ENCODE measurements at regions not wholly inside any gene's neighbourhood (a gene's known extent, or its start where the extent isn't known, plus 50 kb on each side); places are given as distances from the start of the nearest gene placed in this dataset.

DNA sequence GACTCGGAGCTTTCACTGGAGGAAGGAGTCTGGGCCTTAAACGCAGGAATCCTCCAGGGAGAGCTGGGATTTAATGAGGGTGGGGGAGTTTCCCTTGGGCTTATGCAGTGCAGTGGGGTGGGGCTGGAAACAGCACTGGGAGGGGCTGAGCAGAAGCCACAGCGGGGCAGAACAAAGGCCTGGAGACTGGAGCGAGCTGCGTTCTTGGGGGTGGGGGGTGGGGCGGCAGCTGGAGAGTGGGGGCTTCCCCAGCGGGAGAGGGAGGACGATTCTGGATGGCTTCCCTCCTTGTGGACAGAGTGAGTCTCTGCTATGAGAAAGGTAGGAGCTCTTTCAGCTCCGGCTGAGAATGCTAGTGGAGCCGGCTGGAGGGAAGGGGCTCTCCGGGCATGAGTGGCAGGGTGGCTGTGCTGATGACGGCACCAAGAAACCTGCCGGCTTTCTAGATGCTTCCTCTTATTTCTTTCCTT is 406.0 kb downstream of the SEC14L1 start:
- H3K4me1 ChIP-seq (ENCODE audit: control insufficient read depth, insufficient read depth, low read length), result peaks cover 34% of the 10 kb centered on the region

DNA sequence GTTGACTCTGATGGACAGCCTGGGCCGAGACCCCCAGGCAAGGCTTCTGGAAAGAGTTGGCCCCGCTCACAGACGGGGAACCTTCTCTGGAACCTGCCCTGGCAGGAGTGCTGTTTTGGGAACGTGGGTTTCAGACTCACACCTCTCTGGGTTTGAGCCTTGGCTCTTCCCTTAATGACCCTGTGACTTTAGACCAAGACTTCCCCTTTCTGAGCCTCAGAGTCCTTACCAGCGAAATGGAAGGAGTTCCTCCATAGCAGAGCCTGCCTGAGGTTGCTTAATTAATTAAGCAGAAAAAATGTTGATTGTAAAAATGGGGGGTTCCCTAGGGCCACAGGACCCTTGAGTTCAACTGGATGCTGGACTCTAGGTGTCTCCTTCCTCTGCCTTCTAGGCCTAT is 408.2 kb downstream of the SEC14L1 start:
- no peaks in the 10 kb centered on the region for H3K27me3 ChIP-seq (ENCODE audit: control insufficient read depth, insufficient read depth, low read length, poor library complexity, severe bottlenecking)
- 93 to 95% methylated on average over 5 of the region's 5 CpGs for WGBS, 2 experiments
- H3K4me1 ChIP-seq (ENCODE audit: control insufficient read depth, insufficient read depth, low read length), result peaks cover 19% of the 10 kb centered on the region
- H3K36me3 ChIP-seq (ENCODE audit: control insufficient read depth, insufficient read depth, low read length), result no peaks in the 10 kb centered on the region
- no peak overlapping the region for H3K4me3 ChIP-seq (ENCODE audit: insufficient read depth, low read depth, low read length)
- no peaks in the 10 kb centered on the region for H3K9me3 ChIP-seq (ENCODE audit: control insufficient read depth, low read length)
- H3K27ac ChIP-seq (ENCODE audit: insufficient read depth, low read depth, low read length, poor library complexity, severe bottlenecking), result no peak overlapping the region

More for the DNA sequence above, 406.0 kb downstream of the SEC14L1 start:
- Histone ChIP-seq H3K27me3 (ENCODE audit: control insufficient read depth, insufficient read depth, low read length, poor library complexity, severe bottlenecking) (no peaks in the 10 kb centered on the region), H3K4me3 (ENCODE audit: insufficient read depth, low read depth, low read length) (peak overlapping the region; percentile 7), H3K36me3 (ENCODE audit: control insufficient read depth, insufficient read depth, low read length) (no peaks in the 10 kb centered on the region), H3K9me3 (ENCODE audit: control insufficient read depth, low read length) (no peaks in the 10 kb centered on the region), H3K27ac (ENCODE audit: insufficient read depth, low read depth, low read length, poor library complexity, severe bottlenecking) (peak overlapping the region; percentile 30)
- 13 to 14% methylated on average over 13 of the region's 13 CpGs for WGBS, 2 experiments

DNA sequence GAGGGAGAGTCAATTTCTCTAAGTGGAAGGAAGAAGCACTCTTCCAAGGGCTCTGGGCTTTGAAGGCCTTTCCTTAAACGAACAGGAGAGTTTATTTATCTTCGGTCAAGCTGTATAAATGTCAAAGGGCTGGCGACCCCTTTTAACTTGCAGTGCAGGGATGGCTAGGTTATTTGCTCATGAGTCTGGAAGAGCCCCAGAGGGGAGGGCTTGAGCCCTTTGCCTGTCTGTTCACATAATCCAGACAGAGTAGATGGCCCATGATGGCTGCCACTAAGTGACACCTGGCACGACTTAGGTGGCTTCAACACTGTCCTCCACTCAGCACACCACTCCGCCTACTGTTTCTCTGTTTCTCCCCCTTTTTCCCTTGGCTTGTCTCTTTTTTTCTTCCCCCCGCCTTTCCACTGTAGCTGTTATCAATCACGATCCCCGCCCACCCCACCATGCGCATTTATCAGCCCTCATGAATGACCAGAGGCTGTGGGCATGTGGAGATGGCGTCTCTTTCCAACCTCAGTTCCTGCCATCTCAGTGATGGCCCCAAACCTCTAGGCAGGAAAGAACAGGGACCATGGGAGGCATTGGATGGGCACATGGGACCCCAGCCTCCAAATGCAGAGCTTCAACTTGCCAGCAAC is 408.7 kb upstream of the TNRC6C start:
- H3K27ac ChIP-seq (ENCODE audit: insufficient read depth, low read depth, low read length, poor library complexity, severe bottlenecking), result no peak overlapping the region
- WGBS, 2 experiments, result 88 to 90% methylated on average over 10 of the region's 10 CpGs
- H3K4me3 ChIP-seq (ENCODE audit: insufficient read depth, low read depth, low read length), result no peak overlapping the region
- no peaks in the 10 kb centered on the region for H3K9me3 ChIP-seq (ENCODE audit: control insufficient read depth, low read length)
- peaks cover 19% of the 10 kb centered on the region for H3K4me1 ChIP-seq (ENCODE audit: control insufficient read depth, insufficient read depth, low read length)
- no peaks in the 10 kb centered on the region for H3K27me3 ChIP-seq (ENCODE audit: control insufficient read depth, insufficient read depth, low read length, poor library complexity, severe bottlenecking)
- H3K36me3 ChIP-seq (ENCODE audit: control insufficient read depth, insufficient read depth, low read length), result no peaks in the 10 kb centered on the region

DNA sequence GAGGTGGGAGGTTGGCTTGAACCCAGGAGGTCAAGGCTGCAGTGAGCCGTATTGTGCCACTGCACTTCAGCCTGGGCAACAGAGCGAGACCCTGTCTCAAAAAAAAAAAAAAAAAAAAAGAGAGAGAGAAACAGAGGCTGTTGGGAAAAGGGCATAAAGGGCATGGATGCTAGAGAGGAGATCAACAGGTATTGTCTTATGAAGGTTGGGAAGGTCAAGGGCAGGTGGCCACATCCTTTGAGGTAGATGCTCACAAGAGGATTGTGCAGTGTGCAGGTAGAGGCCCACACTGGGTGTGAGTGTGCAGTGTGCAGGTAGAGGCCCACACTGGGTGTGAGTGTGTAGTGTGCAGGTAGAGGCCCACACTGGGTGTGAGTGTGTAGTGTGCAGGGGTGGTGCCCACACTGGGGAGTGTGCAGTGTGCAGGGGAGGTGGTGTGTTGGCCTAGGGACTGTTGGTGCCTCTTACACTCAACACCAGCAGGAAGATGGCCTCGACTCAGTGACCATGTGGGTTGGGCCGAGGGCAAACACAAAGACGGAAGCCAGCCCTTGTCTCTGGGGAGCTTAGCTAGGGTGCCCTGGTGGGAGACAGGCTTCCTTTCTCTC is 404.9 kb upstream of the TNRC6C start:
- Histone ChIP-seq H3K9me3 (ENCODE audit: control insufficient read depth, low read length) (no peaks in the 10 kb centered on the region), H3K4me1 (ENCODE audit: control insufficient read depth, insufficient read depth, low read length) (peaks cover 20% of the 10 kb centered on the region), H3K27me3 (ENCODE audit: control insufficient read depth, insufficient read depth, low read length, poor library complexity, severe bottlenecking) (no peaks in the 10 kb centered on the region), H3K4me3 (ENCODE audit: insufficient read depth, low read depth, low read length) (no peak overlapping the region), H3K36me3 (ENCODE audit: control insufficient read depth, insufficient read depth, low read length) (no peaks in the 10 kb centered on the region), H3K27ac (ENCODE audit: insufficient read depth, low read depth, low read length, poor library complexity, severe bottlenecking) (no peak overlapping the region)
- WGBS, 2 experiments, result 90 to 93% methylated on average over 5 of the region's 5 CpGs

DNA sequence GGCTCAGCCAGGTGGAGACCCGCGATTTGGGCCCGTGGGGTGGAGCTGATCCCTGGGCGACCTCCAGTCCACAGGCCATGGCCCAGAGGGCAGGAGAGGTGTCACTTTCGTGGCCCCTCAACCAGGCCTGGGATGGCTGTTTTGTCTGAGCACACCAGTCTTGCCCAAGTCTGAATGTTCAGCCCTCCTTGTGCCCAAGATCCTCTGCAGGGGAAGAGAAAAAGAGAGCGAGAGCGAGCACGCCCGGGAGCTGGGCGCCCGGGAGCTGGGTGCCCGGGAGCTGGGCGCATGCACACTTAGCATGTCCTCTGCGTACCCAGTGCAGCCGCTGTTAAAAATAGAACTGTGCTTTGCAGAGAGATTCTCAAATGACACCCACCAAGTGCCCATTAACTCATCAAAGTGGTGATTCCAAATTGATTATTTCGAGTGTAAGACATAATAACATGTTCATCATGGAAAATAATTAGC is 403.3 kb upstream of the TNRC6C start:
- peaks cover 13% of the 10 kb centered on the region for H3K4me1 ChIP-seq (ENCODE audit: control insufficient read depth, insufficient read depth, low read length)
- no peaks in the 10 kb centered on the region for H3K9me3 ChIP-seq (ENCODE audit: control insufficient read depth, low read length)
- WGBS, 2 experiments, result 94% methylated on average over 16 of the region's 16 CpGs
- no peaks in the 10 kb centered on the region for H3K27me3 ChIP-seq (ENCODE audit: control insufficient read depth, insufficient read depth, low read length, poor library complexity, severe bottlenecking)
- H3K36me3 ChIP-seq (ENCODE audit: control insufficient read depth, insufficient read depth, low read length), result no peaks in the 10 kb centered on the region
- no peak overlapping the region for H3K27ac ChIP-seq (ENCODE audit: insufficient read depth, low read depth, low read length, poor library complexity, severe bottlenecking)
- no peak overlapping the region for H3K4me3 ChIP-seq (ENCODE audit: insufficient read depth, low read depth, low read length)

DNA sequence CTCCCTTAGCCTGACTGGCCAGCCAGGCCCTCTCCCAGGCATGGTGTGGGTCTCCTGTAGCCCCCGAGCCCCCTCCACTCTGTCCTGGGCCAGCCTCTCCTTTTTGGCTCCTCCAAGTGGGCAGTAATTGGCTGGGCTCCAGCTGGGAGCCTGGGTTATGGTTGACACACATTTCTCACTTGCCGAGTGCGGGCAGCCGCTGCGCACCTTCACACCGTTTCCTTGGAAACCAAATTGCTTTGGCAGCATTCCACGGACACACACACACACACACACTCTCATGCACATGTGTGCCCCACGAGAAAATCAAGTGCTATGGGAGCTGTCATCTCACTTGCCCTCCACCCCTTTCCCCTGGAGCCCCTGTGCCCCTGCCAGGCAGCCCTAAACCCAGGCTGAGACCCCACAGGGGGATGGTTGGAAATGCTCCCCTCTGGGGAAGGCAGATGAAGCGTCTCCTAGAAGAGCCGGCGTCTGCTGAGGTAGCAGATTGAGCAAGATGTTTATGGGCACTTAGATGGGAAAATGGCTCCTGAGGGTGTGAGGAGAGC is 402.7 kb upstream of the TNRC6C start:
- Histone ChIP-seq H3K36me3 (ENCODE audit: control insufficient read depth, insufficient read depth, low read length) (no peaks in the 10 kb centered on the region), H3K27ac (ENCODE audit: insufficient read depth, low read depth, low read length, poor library complexity, severe bottlenecking) (no peak overlapping the region), H3K9me3 (ENCODE audit: control insufficient read depth, low read length) (no peaks in the 10 kb centered on the region), H3K4me1 (ENCODE audit: control insufficient read depth, insufficient read depth, low read length) (peaks cover 13% of the 10 kb centered on the region), H3K27me3 (ENCODE audit: control insufficient read depth, insufficient read depth, low read length, poor library complexity, severe bottlenecking) (no peaks in the 10 kb centered on the region), H3K4me3 (ENCODE audit: insufficient read depth, low read depth, low read length) (no peak overlapping the region)
- 82 to 85% methylated on average over 11 of the region's 11 CpGs for whole genome bisulfite sequencing, 2 experiments

DNA sequence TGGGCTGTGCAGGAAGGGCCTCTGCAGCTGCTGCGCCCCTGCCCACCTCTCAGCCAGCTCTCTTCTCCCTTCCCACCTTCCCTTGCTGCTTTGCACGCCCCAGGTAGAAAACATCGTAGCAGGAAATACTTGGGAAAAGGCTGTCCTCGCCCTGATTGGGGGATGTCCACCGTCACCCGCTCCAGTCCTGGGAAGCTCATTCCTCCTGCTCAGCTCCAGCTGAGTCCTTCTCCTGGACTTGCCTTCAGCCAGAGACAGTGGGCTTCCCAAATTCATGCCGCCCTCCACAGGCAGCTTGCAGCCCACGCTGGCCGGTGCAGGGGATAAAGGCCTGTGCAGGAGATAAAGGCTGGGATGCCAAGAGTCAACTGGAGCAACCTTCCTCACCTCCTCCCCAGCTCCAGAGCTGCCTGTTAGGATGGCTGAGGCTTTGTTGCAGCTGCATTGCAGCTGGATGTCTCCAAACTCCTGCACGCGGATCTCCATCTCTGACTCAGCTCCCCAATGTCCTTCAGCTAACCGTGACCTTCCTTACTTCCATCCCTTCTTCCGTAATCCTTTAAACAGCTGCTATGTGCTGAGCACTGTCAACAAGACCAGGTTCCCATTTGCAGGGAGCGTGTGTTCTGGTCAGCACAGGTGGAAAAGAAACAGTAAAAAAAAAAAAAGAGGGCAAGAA is 402.0 kb upstream of the TNRC6C start:
- no peaks in the 10 kb centered on the region for H3K36me3 ChIP-seq (ENCODE audit: control insufficient read depth, insufficient read depth, low read length)
- H3K9me3 ChIP-seq (ENCODE audit: control insufficient read depth, low read length), result no peaks in the 10 kb centered on the region
- H3K27me3 ChIP-seq (ENCODE audit: control insufficient read depth, insufficient read depth, low read length, poor library complexity, severe bottlenecking), result no peaks in the 10 kb centered on the region
- H3K4me3 ChIP-seq (ENCODE audit: insufficient read depth, low read depth, low read length), result no peak overlapping the region
- H3K27ac ChIP-seq (ENCODE audit: insufficient read depth, low read depth, low read length, poor library complexity, severe bottlenecking), result no peak overlapping the region
- 73 to 74% methylated on average over 14 of the region's 14 CpGs for WGBS, 2 experiments
- peaks cover 13% of the 10 kb centered on the region for H3K4me1 ChIP-seq (ENCODE audit: control insufficient read depth, insufficient read depth, low read length)

DNA sequence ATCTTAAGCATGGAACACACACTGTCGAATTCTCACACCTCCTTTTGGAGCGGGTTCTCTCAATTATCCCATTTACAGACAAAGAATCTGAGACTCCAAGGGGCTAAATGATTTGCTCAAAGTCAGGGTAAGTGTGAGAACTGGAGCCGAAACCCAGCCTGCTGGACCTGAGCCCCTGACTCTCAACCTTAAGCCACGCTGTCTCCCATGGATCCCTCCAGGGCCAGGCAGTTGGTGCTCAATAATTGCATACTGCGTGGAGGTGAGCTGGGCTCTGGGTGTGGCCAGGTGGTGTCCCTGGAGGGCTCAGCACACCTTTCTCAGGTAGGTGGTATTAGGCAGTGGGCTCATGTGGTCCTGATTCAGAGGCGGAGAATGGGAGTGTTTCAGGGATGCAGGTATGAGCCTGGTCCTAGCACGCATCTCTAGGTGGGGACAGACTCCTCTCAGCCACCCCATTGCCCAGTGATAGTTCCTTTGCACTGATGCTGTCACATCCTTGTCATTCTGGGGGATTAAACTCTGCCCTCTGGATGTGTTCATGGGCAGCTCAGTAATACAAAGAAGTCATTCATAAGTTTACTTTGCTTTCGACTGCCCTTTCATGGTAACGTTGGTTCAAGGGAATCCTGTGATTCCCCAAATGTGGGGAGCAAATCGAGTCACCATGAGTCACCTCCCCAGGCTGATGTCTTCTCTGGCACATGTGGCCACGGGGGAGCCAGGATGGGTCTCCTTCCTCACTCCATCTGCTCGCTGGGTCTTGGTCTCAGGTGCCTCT is 399.5 kb upstream of the TNRC6C start:
- H3K9me3 ChIP-seq (ENCODE audit: control insufficient read depth, low read length), result no peaks in the 10 kb centered on the region
- H3K4me3 ChIP-seq (ENCODE audit: insufficient read depth, low read depth, low read length), result no peak overlapping the region
- H3K27me3 ChIP-seq (ENCODE audit: control insufficient read depth, insufficient read depth, low read length, poor library complexity, severe bottlenecking), result no peaks in the 10 kb centered on the region
- H3K4me1 ChIP-seq (ENCODE audit: control insufficient read depth, insufficient read depth, low read length), result peaks cover 13% of the 10 kb centered on the region
- no peaks in the 10 kb centered on the region for H3K36me3 ChIP-seq (ENCODE audit: control insufficient read depth, insufficient read depth, low read length)
- WGBS, 2 experiments, result 90 to 92% methylated on average over 12 of the region's 12 CpGs
- no peak overlapping the region for H3K27ac ChIP-seq (ENCODE audit: insufficient read depth, low read depth, low read length, poor library complexity, severe bottlenecking)

DNA sequence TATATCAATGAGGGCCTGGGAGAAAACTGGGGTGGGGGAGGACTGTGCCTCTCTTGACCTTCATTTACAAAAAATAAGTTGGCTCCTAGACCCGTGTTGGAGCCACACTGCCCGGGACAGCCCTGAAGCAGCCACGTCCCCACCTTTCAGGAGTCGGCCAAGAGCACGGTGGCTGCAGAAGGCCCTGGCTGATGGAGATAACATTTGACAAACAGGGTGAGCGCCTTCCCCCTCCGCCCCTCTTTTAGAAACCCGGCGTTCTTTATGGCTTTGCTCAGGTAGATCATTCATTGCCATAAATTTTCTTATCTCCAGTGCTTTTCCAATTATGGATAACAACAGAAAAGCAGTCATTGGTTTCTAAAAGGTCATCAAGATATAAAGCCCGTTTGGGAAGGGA is 398.1 kb upstream of the TNRC6C start:
- Histone ChIP-seq H3K4me3 (ENCODE audit: insufficient read depth, low read depth, low read length) (no peak overlapping the region), H3K27ac (ENCODE audit: insufficient read depth, low read depth, low read length, poor library complexity, severe bottlenecking) (no peak overlapping the region), H3K4me1 (ENCODE audit: control insufficient read depth, insufficient read depth, low read length) (peaks cover 13% of the 10 kb centered on the region), H3K27me3 (ENCODE audit: control insufficient read depth, insufficient read depth, low read length, poor library complexity, severe bottlenecking) (no peaks in the 10 kb centered on the region), H3K36me3 (ENCODE audit: control insufficient read depth, insufficient read depth, low read length) (no peaks in the 10 kb centered on the region), H3K9me3 (ENCODE audit: control insufficient read depth, low read length) (no peaks in the 10 kb centered on the region)
- WGBS, 2 experiments, result 94 to 95% methylated on average over 10 of the region's 10 CpGs

Measured in ectodermal cell (in vitro differentiated cells).